Duodenal mucosa (tissue), 2 donors: ENCODE measurements at regions not wholly inside any gene's neighbourhood (a gene's known extent, or its start where the extent isn't known, plus 50 kb on each side); places are given as distances from the start of the nearest gene placed in this dataset.

ENCODE experiments used
- H3K27ac ChIP-seq: one replicate; pipeline ENCODE4 v1.7.0; 2013; ENCODE audit warnings: low read depth, low read length
- H3K27me3 ChIP-seq, 2 donors: one replicate each; pipeline ENCODE4 v1.7.0; 2013; ENCODE audit warnings: low read length in 2 of 2, control low read depth in 1 of 2; ENCODE audit not compliant: insufficient read depth in 2 of 2, control insufficient read depth in 1 of 2
- H3K36me3 ChIP-seq, 2 donors: one replicate each; pipeline ENCODE4 v1.7.0; 2013; ENCODE audit warnings: low read length in 2 of 2, control low read depth in 1 of 2; ENCODE audit not compliant: insufficient read depth in 2 of 2, control insufficient read depth in 1 of 2
- H3K4me1 ChIP-seq, 2 donors: one replicate each; pipeline ENCODE4 v1.7.0; 2013; ENCODE audit warnings: low read length in 2 of 2, control low read depth in 1 of 2; ENCODE audit not compliant: insufficient read depth in 2 of 2, control insufficient read depth in 1 of 2
- H3K4me3 ChIP-seq, 2 donors: one replicate each; pipeline ENCODE4 v1.7.0; 2013; ENCODE audit warnings: low read length in 2 of 2, low read depth in 1 of 2
- H3K9ac ChIP-seq, 2 donors: one replicate each; pipeline ENCODE4 v1.7.0; 2013; ENCODE audit warnings: low read length in 2 of 2, low read depth in 1 of 2
- H3K9me3 ChIP-seq, 2 donors: one replicate each; pipeline ENCODE4 v1.7.0; 2013; ENCODE audit warnings: low read length in 2 of 2, control low read depth in 1 of 2; ENCODE audit not compliant: control insufficient read depth in 1 of 2

DNA sequence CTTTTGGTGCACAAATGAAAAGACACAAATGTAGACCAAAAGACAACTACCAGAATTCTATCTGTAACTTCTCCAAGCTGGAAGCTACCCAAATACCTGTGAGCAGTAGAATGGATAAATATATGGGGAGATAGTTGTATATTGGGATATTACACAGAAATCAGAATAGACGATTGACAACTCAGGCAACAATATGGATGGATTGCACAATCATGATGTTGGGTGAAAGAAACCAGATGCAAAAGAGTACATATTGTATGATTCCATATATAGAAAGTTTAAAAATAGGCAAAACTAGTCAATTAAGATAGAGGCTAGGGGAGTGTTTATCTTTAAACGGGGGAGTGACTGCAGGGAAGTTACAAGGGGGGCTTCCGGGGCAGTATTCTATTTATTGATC is 77.5 kb upstream of the NKD1 start:
- Histone ChIP-seq H3K9me3 (no peaks in the 10 kb centered on the region), H3K27ac (no peak overlapping the region), H3K4me3 (no peak overlapping the region), H3K36me3 (no peaks in the 10 kb centered on the region), H3K27me3 (peaks cover 7 to 19% of the 10 kb centered on the region in 2 donors), H3K4me1 (no peaks in the 10 kb centered on the region), H3K9ac (no peak overlapping the region)

DNA sequence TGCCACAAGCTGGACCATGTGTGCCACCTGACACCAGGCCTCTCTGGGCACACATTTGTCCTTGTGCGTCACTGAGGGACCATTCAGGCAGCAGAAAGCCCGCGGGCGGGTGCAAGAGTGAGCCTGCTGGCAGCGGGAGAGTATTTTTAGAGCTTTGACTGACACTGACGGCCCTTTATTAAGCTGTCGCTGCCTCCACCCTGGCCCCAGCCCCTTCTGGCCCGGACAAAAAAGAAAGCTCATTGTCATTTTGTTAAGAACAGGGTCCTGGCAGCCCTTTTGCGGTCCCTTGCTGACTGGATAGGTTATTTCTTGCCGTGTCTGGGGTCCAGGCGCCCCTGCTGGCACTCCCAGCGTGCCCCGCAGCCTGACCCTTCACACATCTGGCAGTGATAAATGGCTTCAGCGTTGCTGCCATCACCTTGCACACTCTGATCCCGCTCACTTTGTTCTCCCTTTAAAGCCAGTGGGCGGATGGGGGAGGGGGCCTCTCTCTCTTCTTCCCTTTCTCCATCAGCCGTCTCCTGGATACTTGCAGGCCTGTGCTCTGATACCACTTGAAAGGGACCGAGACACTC is 78.4 kb upstream of the NKD1 start:
- Histone ChIP-seq H3K9me3 (no peaks in the 10 kb centered on the region), H3K27ac (no peak overlapping the region), H3K4me3 (no peak overlapping the region), H3K27me3 (peaks cover 7 to 19% of the 10 kb centered on the region in 2 donors), H3K9ac (no peak overlapping the region), H3K36me3 (no peaks in the 10 kb centered on the region), H3K4me1 (no peaks in the 10 kb centered on the region)

DNA sequence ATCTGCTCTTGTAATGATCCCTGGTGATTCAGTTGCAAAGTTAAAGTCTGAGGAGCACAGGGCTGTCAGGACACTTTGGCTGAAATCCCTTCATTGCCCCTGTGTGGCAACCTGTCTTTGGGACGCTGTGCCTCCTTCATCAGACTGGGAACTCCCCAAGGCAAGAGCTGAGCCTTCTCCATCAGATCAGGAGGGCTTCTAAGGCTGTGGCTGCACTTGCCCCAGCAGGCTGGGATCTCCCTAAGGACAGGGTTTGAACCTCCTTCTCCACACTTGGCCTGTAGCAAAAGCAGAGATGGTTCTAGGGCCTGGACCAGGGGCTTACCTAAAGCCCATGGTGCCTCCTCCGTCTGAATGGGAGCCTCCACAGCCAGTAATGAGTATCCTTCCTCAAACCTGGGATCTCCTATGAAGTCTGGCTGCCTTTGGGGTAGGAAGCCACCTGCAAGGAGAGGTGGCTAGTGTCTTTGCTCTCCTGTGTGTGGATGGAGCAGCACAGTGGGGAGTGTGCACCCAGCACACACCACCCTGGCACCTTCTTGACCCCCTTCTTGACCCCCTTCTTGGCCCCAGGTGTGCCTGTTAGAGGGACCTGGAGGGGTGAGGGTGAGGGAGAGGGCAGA is 79.0 kb upstream of the NKD1 start:
- Histone ChIP-seq H3K9ac (no peak overlapping the region), H3K4me1 (no peaks in the 10 kb centered on the region), H3K36me3 (no peaks in the 10 kb centered on the region), H3K9me3 (no peaks in the 10 kb centered on the region), H3K4me3 (no peak overlapping the region), H3K27me3 (peaks cover 7 to 19% of the 10 kb centered on the region in 2 donors), H3K27ac (no peak overlapping the region)

DNA sequence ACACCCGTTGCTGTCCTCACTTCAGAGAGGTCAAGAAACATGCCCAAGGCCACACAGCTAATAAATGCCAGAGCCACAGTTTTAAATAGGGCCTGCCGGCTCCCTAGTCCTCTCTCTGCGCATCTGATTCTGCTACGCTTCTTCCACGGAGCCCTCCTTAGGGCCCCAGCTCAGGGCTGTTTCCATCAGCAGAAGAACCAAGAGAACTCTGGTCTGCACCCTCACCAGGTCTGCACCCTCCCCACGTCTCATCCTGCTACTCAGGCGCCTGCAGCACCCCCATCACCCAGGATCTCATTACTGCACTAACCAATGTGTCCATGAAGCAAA is 79.5 kb upstream of the NKD1 start:
- Histone ChIP-seq H3K9ac (no peak overlapping the region), H3K27me3 (peaks cover 7 to 19% of the 10 kb centered on the region in 2 donors), H3K36me3 (no peaks in the 10 kb centered on the region), H3K4me3 (no peak overlapping the region), H3K27ac (no peak overlapping the region), H3K4me1 (no peaks in the 10 kb centered on the region), H3K9me3 (no peaks in the 10 kb centered on the region)

DNA sequence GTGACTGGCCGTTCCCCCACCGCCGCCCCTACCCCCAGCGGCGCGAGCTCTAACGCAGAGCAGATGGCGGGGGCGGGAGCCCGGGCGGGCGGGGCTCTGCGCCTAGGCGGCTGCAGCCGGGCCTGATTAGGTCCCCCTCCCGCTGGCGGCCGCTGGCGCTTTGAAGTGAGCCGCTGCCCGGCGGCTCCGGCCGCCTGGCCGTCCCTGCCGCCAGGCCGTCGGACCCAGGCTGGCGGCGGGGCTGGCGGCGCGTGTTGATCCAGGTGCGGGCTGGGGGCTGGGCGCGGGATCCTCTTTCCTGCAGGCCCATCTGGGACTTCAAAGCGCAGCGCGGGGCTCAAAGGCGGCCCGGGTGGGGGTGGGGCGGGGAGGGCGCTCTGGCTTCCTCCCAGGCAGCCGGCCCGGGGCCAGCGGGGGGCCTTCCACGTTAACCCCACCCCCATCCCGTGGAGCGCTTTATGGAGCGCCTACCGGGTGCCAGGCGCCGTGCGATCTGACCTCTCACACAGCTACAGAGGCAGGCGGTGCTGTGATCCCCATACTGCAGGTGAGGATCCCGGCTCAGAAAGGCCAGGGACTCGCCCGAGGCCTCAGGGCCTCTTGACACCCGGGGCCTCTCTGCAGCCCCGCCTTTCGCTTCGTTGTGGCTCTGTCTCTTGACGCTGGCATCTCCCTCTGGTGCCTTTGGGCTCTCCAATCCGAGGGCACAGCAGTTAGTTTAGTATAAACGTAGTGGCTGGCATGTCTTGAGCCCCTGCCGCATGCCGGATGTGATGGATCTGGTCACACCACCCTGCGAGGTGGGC is 80.0 kb upstream of the NKD1 start:
- no peak overlapping the region for H3K9ac ChIP-seq
- H3K4me1 ChIP-seq = no peaks in the 10 kb centered on the region
- H3K27ac ChIP-seq = no peak overlapping the region
- no peaks in the 10 kb centered on the region for H3K9me3 ChIP-seq
- H3K36me3 ChIP-seq = no peaks in the 10 kb centered on the region
- H3K27me3 ChIP-seq = peaks cover 7 to 19% of the 10 kb centered on the region in 2 donors
- H3K4me3 ChIP-seq = peak overlapping the region in 1 of 2 donors; percentile 21

DNA sequence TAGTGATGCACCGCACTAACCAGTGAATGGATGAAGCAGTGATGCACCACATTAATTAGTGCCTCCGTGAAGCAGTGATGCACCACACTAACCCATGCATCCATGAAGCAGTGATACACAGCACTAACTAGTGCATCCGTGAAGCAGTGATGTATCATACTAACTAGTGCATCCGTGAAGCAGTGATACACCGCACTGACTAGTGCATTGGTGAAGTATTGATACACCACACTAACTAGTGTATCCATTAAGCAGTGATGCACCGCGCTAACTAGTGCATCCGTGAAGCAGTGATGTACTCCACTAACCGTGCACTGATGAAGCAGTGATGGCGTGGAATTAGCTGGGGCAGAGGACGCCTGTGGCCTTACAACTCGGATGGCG is 80.6 kb upstream of the NKD1 start:
- no peak overlapping the region for H3K27ac ChIP-seq
- peaks cover 7 to 19% of the 10 kb centered on the region in 2 donors for H3K27me3 ChIP-seq
- H3K36me3 ChIP-seq = no peaks in the 10 kb centered on the region
- peak overlapping the region in 1 of 2 donors; percentile 21 for H3K4me3 ChIP-seq
- H3K9me3 ChIP-seq = no peaks in the 10 kb centered on the region
- no peak overlapping the region for H3K9ac ChIP-seq
- no peaks in the 10 kb centered on the region for H3K4me1 ChIP-seq

DNA sequence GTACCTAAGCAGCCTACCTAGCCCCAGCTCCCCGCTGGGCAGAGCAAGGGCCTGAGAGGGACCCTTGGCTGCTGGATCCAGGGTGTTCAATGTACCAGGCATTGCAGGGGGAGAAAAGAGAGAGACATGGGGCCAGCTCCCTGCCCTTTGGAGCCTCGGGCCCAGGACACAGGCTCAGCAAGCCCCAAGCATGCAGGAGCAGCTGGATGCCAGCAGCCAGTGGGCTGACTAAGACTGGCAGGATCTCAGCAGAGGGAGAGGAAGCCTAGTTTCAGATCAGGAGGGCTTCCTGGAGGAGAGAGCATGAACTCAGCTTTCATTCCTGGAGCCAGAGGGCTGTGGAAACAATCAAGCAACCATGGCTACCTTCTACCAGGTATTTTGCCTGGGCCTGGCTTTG is 82.0 kb upstream of the NKD1 start:
- H3K4me3 ChIP-seq = no peak overlapping the region
- H3K4me1 ChIP-seq = no peaks in the 10 kb centered on the region
- no peaks in the 10 kb centered on the region for H3K36me3 ChIP-seq
- H3K27ac ChIP-seq = no peak overlapping the region
- no peaks in the 10 kb centered on the region for H3K9me3 ChIP-seq
- no peak overlapping the region for H3K9ac ChIP-seq
- H3K27me3 ChIP-seq = peaks cover 7 to 19% of the 10 kb centered on the region in 2 donors

DNA sequence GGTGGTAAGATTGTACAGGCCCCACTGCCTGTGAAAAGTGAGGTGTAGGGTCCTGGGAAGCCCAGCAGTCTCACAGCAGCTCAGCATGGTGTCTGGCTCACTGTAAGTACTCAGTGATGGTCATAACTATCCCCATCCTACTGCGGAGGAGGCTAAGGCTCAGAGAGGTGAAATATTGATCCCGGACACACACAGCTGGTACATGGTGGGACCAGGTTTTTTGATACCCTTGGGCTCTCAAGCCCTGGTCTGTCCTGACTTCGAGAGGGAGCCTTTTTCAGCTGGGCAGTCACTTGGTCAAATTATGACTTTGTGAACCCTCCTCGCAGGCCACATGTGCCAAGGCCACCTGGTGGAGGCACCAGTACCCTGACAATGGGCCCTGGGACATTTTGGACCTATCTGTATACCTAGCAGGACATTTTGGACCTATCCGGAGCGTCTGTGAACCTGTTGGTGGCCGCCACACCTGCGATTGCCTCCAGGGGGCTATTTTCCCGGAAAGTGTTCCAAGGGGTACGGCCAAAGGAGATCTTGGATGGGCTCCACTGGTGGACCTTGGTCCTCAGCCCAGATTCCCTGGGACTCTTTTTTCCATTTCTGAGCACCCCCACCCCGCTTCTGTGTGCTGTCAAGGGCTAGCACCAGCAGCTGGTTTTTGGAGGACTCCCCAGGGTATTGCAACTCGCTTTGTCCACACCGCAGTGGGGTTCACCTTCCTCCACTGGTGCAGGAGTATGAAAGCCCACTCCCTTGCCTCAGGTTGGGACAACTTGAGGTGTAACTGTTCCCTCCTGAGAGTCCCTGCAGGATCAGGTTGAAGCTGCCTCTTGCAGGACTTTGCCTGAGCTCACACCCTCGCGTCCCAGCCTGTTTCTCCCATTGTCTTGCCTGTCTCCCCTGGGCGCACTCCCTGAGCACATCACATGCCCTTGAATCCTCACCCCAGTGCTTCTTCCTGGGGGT is 83.6 kb upstream of the NKD1 start:
- H3K36me3 ChIP-seq = no peaks in the 10 kb centered on the region
- no peak overlapping the region for H3K27ac ChIP-seq
- H3K4me1 ChIP-seq = no peaks in the 10 kb centered on the region
- peaks cover 7 to 24% of the 10 kb centered on the region in 2 donors for H3K27me3 ChIP-seq
- no peaks in the 10 kb centered on the region for H3K9me3 ChIP-seq
- H3K4me3 ChIP-seq = no peak overlapping the region
- H3K9ac ChIP-seq = no peak overlapping the region

DNA sequence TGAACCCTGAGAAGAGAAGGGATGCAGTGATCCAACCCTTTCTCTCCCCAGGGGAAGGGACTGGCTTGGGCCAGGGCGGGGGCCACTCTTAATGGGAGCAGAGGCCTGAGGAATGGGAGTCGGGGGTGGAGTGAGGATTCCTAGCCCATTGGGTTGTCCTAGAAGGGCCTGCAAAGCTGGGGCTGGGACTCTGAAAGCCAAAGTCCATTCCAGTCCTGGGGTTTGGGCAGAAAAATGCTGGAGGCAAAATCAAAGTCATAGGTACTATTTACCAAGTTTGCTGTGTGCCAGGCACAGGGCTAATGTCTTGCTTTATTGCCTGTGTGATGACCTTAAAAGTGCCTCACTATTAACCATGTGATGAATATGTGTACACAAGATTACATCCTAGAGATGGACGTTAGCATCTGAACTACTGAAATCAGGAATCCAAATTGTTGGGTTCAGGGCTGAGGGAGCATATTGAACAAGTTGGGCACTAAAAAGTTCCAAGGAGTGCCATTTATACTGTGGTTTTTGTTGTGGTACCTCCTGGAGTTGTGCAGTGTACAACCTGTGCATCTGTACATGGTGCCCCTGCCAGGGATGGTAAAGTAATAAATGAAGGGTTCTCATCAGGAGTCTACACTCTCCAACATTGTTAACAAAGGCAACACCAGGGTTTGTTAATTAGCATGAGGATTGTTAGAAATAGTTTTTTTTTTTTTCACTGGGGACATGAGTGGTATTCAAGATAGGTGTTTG is 84.4 kb upstream of the NKD1 start:
- no peaks in the 10 kb centered on the region for H3K4me1 ChIP-seq
- no peak overlapping the region for H3K9ac ChIP-seq
- no peak overlapping the region for H3K27ac ChIP-seq
- no peak overlapping the region for H3K4me3 ChIP-seq
- H3K27me3 ChIP-seq = peaks cover 5 to 17% of the 10 kb centered on the region in 2 donors
- no peaks in the 10 kb centered on the region for H3K9me3 ChIP-seq
- no peaks in the 10 kb centered on the region for H3K36me3 ChIP-seq
